C4-2B (cell line): ENCODE measurements at regions not wholly inside any gene's neighbourhood (a gene's known extent, or its start where the extent isn't known, plus 50 kb on each side); places are given as distances from the start of the nearest gene placed in this dataset.

Source experiments
- ZFX ChIP-seq: fragments of 450-650 bp; IDR thresholded peaks from 2 replicates; pipeline ENCODE4 v1.6.1; 2017
- TF ChIP-seq, protein P1 (sequence below): fragments of 450-650 bp; conservative IDR thresholded peaks from 2 replicates; pipeline ENCODE4 v1.5.1; 2017; ENCODE audit warnings: mild to moderate bottlenecking

DNA sequence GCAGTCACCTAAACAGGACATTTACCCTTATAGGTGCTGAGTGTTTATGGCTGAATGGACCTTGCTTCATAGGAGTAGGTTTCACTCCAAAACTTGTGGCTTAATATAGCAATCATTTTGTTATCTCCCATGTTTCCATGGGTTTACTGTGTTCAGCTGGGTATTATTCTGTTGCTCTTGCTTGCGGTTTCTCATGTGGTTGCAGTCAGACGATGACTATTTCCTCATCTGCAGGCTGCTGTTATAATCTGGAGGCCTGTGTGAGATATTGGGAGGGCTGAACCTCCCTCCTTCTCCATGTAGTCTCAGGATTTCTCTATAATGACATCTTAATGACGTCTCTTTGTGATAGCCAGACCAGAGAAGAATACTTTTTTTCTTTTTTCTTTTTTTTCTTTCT lies 98.1 kb downstream of the ZPLD1 start:
- TF ChIP-seq, protein P1, sequence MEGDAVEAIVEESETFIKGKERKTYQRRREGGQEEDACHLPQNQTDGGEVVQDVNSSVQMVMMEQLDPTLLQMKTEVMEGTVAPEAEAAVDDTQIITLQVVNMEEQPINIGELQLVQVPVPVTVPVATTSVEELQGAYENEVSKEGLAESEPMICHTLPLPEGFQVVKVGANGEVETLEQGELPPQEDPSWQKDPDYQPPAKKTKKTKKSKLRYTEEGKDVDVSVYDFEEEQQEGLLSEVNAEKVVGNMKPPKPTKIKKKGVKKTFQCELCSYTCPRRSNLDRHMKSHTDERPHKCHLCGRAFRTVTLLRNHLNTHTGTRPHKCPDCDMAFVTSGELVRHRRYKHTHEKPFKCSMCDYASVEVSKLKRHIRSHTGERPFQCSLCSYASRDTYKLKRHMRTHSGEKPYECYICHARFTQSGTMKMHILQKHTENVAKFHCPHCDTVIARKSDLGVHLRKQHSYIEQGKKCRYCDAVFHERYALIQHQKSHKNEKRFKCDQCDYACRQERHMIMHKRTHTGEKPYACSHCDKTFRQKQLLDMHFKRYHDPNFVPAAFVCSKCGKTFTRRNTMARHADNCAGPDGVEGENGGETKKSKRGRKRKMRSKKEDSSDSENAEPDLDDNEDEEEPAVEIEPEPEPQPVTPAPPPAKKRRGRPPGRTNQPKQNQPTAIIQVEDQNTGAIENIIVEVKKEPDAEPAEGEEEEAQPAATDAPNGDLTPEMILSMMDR = no peak
- no peak for TF ChIP-seq ZFX
